GDM1 (cell line): ENCODE measurements at regions not wholly inside any gene's neighbourhood (a gene's known extent, or its start where the extent isn't known, plus 50 kb on each side); places are given as distances from the start of the nearest gene placed in this dataset.
"Not testable (repeated sequence)": the region's sequence is repeated elsewhere in the genome, so short reads cannot be mapped to it uniquely, and the experiment has no call there.

Experiments used
- DNase-seq: peaks from one replicate; lab custom pipeline; 2025; lab: John Stamatoyannopoulos, UW

GRCh38 chr12:89775063-89775985 is 66.7 kb upstream of the ATP2B1 start:
- DNase-seq = no peak

- DNase-seq = no peak
These were observed 66.0 kb upstream of the ATP2B1 start for GRCh38 chr12:89774645-89775044.

GRCh38 chr12:89770391-89770790 is 61.8 kb upstream of the ATP2B1 start:
- no peak for DNase-seq

GRCh38 chr12:89769483-89769818 is 60.8 kb upstream of the ATP2B1 start:
- no peak for DNase-seq

GRCh38 chr12:89768586-89769482 is 60.2 kb upstream of the ATP2B1 start:
- DNase-seq = no peak

- no peak for DNase-seq
These were observed 57.6 kb upstream of the ATP2B1 start for GRCh38 chr12:89765959-89766824.

- DNase-seq = not testable (repeated sequence)
These were observed 55.5 kb upstream of the ATP2B1 start for GRCh38 chr12:89764164-89764563.

GRCh38 chr12:89762498-89763170 is 54.0 kb upstream of the ATP2B1 start:
- DNase-seq = no peak

GRCh38 chr12:89760783-89761182 is 52.1 kb upstream of the ATP2B1 start:
- DNase-seq = no peak
